Mesenchymal stem cell (in vitro differentiated cells and primary cell): ENCODE measurements at regions not wholly inside any gene's neighbourhood (a gene's known extent, or its start where the extent isn't known, plus 50 kb on each side); places are given as distances from the start of the nearest gene placed in this dataset.

ENCODE experiments used
- DNase-seq: peaks from one replicate; pipeline ENCODE4 v3.0.0-alpha.2; 2013
- H2AFZ ChIP-seq: one replicate; pipeline ENCODE4 v1.6.1; 2013; ENCODE audit warnings: low read depth, mild to moderate bottlenecking, control low read depth, inconsistent platforms, low read length, moderate library complexity
- H2AK5ac ChIP-seq: 2 replicates; pipeline ENCODE4 v1.6.1; 2013; ENCODE audit warnings: low read length, moderate library complexity, mild to moderate bottlenecking, inconsistent platforms; ENCODE audit not compliant: severe bottlenecking
- H2BK120ac ChIP-seq: one replicate; pipeline ENCODE4 v1.6.1; 2013; ENCODE audit warnings: low read depth, mild to moderate bottlenecking, inconsistent platforms, low read length, moderate library complexity
- H2BK12ac ChIP-seq, 2 experiments: one replicate each; pipeline ENCODE4 v1.6.1; 2013; ENCODE audit warnings: inconsistent platforms in 2 of 2, low read length in 2 of 2, mild to moderate bottlenecking in 2 of 2, moderate library complexity in 2 of 2, control low read depth in 1 of 2
- H2BK15ac ChIP-seq: one replicate; pipeline ENCODE4 v1.6.1; 2013; ENCODE audit warnings: mild to moderate bottlenecking, low read depth, inconsistent platforms; ENCODE audit not compliant: poor library complexity, severe bottlenecking
- H2BK5ac ChIP-seq: 2 replicates; pipeline ENCODE4 v1.6.1; 2013; ENCODE audit warnings: low read depth, mild to moderate bottlenecking, low read length, control low read depth, inconsistent platforms; ENCODE audit not compliant: poor library complexity, severe bottlenecking
- H3K14ac ChIP-seq, 2 experiments: one replicate each; pipeline ENCODE4 v1.6.1; 2013; ENCODE audit warnings: inconsistent platforms in 2 of 2, low read length in 2 of 2, control low read depth in 1 of 2, mild to moderate bottlenecking in 1 of 2, moderate library complexity in 1 of 2
- H3K18ac ChIP-seq, 2 experiments: one replicate each; pipeline ENCODE4 v1.6.1; 2013; ENCODE audit warnings: inconsistent platforms in 2 of 2, low read length in 2 of 2, control low read depth in 1 of 2, low read depth in 1 of 2, mild to moderate bottlenecking in 1 of 2
- H3K23ac ChIP-seq, 2 experiments: one replicate each; pipeline ENCODE4 v1.6.1; 2013; ENCODE audit warnings: inconsistent platforms in 2 of 2, low read length in 2 of 2, mild to moderate bottlenecking in 2 of 2, moderate library complexity in 2 of 2, control low read depth in 1 of 2
- H3K27ac ChIP-seq: 2 replicates; pipeline ENCODE4 v1.5.1; 2013; ENCODE audit warnings: mild to moderate bottlenecking, moderate library complexity, low read length, control low read depth, inconsistent platforms; ENCODE audit not compliant: poor library complexity, severe bottlenecking
- H3K27me3 ChIP-seq, 2 experiments: 2 replicates each; pipeline versions ENCODE4 v1.6.1 to v1.7.0; 2013; ENCODE audit warnings: low read length in 2 of 2, mild to moderate bottlenecking in 2 of 2, moderate library complexity in 2 of 2, control low read depth in 1 of 2, inconsistent platforms in 1 of 2; ENCODE audit not compliant: control insufficient read depth in 1 of 2, insufficient read depth in 1 of 2
- H3K36me3 ChIP-seq, 2 experiments: 2 replicates each; pipeline versions ENCODE4 v1.6.1 to v1.7.0; 2013; ENCODE audit warnings: low read length in 2 of 2, control low read depth in 1 of 2, inconsistent platforms in 1 of 2, low read depth in 1 of 2, mild to moderate bottlenecking in 1 of 2; ENCODE audit not compliant: insufficient read depth in 2 of 2, control insufficient read depth in 1 of 2
- H3K4ac ChIP-seq, 2 experiments: one replicate each; pipeline ENCODE4 v1.6.1; 2013; ENCODE audit warnings: inconsistent platforms in 2 of 2, low read length in 2 of 2, mild to moderate bottlenecking in 2 of 2, moderate library complexity in 2 of 2, control low read depth in 1 of 2, low read depth in 1 of 2
- H3K4me1 ChIP-seq: 2 replicates; pipeline ENCODE4 v1.6.1; 2013; ENCODE audit warnings: low read depth, low read length, control low read depth; ENCODE audit not compliant: control insufficient read depth, insufficient read depth
- H3K4me2 ChIP-seq: 2 replicates; pipeline ENCODE4 v1.6.1; 2013; ENCODE audit warnings: low read length, mild to moderate bottlenecking, inconsistent platforms; ENCODE audit not compliant: poor library complexity, severe bottlenecking
- H3K4me3 ChIP-seq, 2 experiments: 2 replicates each; pipeline versions ENCODE4 v1.5.1 to v1.7.0; 2013; ENCODE audit warnings: low read length in 2 of 2, mild to moderate bottlenecking in 2 of 2, control low read depth in 1 of 2, low read depth in 1 of 2; ENCODE audit not compliant: insufficient read depth in 1 of 2
- H3K79me1 ChIP-seq: replicated peaks from 2 replicates; pipeline ENCODE4 v1.6.1; 2013; ENCODE audit warnings: mild to moderate bottlenecking, control low read depth, low read length, inconsistent platforms; ENCODE audit not compliant: poor library complexity, severe bottlenecking
- H3K9ac ChIP-seq: 2 replicates; pipeline ENCODE4 v1.7.0; 2013; ENCODE audit warnings: mild to moderate bottlenecking, low read length, moderate library complexity
- H3K9me3 ChIP-seq: 2 replicates; pipeline ENCODE4 v1.7.0; 2013; ENCODE audit warnings: mild to moderate bottlenecking, low read length; ENCODE audit not compliant: control insufficient read depth
- H4K8ac ChIP-seq: one replicate; pipeline ENCODE4 v1.6.1; 2013; ENCODE audit warnings: inconsistent platforms, mild to moderate bottlenecking, low read length, moderate library complexity
- H4K91ac ChIP-seq: one replicate; pipeline ENCODE4 v1.6.1; 2013; ENCODE audit warnings: mild to moderate bottlenecking, low read length, inconsistent platforms
- WGBS: methylation state at CpG from one replicate; pipeline ENCODE4 v1.1.7; 2013; ENCODE audit warnings: mixed read lengths; 5-methylcytosine and 5-hydroxymethylcytosine counted together

DNA sequence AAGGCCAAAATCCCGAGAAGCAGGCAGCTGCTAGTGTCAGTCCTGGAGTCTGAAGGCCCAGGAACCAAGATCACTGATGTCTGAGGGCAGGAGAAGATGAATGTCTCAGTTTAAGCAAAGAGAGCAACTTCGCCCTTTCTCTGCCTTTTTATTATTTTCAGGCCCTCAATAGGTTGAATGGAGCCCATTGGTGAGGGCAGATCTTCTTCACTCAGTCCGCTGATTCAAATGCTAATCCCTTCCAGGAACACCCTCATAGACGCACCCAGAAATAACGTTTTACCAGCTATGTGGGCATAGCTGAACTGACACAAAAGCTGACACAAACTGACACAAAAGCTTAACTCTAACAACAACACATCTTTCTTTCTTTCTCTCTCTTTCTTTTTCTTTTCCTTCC lies 78.0 kb upstream of the KCNJ3 start:
- Histone ChIP-seq H3K4ac (no peak overlapping the region), H2BK5ac (no peak overlapping the region), H2AFZ (no peak overlapping the region), H3K79me1 (no peaks in the 10 kb centered on the region), H3K36me3 (no peaks in the 10 kb centered on the region), H3K27ac (no peak overlapping the region), H3K9me3 (no peaks in the 10 kb centered on the region), H3K9ac (no peak overlapping the region), H3K4me1 (no peaks in the 10 kb centered on the region), H3K23ac (no peak overlapping the region), H3K14ac (no peak overlapping the region), H4K91ac (no peak overlapping the region), H3K4me3 (no peak overlapping the region), H3K27me3 (no peaks in the 10 kb centered on the region), H4K8ac (no peak overlapping the region), H3K4me2 (no peak overlapping the region), H2BK12ac (no peak overlapping the region), H2AK5ac (no peak overlapping the region), H2BK120ac (no peak overlapping the region), H3K18ac (no peak overlapping the region), H2BK15ac (no peak overlapping the region)
- no peak for DNase-seq
- WGBS: 63% methylated on average over 5 of the region's 5 CpGs

DNA sequence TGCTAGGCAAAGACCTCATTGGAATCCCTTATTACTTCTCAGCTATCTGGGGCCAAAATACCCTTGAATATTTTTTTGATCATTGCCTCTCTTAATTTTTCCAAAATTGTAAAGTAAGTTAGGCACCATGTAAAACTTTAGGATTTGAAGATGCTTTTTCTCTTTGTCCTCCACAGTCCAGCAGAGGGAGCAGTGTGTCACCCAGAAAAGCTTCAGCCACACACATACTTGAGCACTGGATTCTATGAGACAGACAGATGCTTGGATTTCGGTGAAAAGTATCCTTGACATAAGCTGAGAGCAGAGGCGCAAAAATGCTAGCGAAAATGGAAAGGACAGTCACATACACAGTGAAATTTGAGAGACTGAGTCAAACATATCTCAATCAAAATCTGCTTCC lies 74.7 kb upstream of the KCNJ3 start:
- H3K27me3 ChIP-seq: no peaks in the 10 kb centered on the region
- H3K23ac ChIP-seq: no peak overlapping the region
- H4K91ac ChIP-seq: no peak overlapping the region
- no peak overlapping the region for H2BK15ac ChIP-seq
- H3K14ac ChIP-seq: no peak overlapping the region
- no peak overlapping the region for H2BK5ac ChIP-seq
- no peak overlapping the region for H3K27ac ChIP-seq
- peak; percentile 7 for DNase-seq
- no peaks in the 10 kb centered on the region for H3K9me3 ChIP-seq
- H2AFZ ChIP-seq: no peak overlapping the region
- H2BK120ac ChIP-seq: no peak overlapping the region
- peak overlapping the region; percentile 47 for H3K9ac ChIP-seq
- no peak overlapping the region for H2BK12ac ChIP-seq
- no peak overlapping the region for H3K4me2 ChIP-seq
- H3K4me3 ChIP-seq: peak overlapping the region in 1 of 2 experiments; percentile 46
- H3K36me3 ChIP-seq: no peaks in the 10 kb centered on the region
- no peak overlapping the region for H3K4ac ChIP-seq
- no peak overlapping the region for H3K18ac ChIP-seq
- WGBS: 39% methylated on average over 3 of the region's 3 CpGs
- H4K8ac ChIP-seq: no peak overlapping the region
- H2AK5ac ChIP-seq: no peak overlapping the region
- H3K79me1 ChIP-seq: no peaks in the 10 kb centered on the region
- H3K4me1 ChIP-seq: no peaks in the 10 kb centered on the region

DNA sequence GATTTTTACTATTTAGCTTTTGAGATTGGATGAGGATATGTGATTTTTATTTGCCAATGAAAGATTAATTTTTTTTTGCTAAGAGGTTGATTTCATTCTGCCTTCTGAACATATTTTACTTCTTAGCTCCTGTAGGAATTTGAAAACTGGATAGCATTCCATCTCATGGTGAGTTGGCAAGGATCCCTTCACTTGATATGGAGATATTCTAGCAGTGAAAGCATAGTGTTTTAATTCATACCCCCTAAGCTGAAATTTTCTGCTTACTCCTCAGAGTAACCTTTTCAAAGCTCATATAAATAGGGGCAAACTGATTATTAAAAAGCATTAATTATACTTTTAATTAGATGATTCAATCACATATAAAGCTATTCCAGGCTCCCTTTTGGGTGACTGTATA lies 61.0 kb upstream of the KCNJ3 start:
- Histone ChIP-seq H3K23ac (no peak overlapping the region), H3K27ac (no peak overlapping the region), H3K4me1 (no peaks in the 10 kb centered on the region), H3K4me2 (no peak overlapping the region), H4K8ac (no peak overlapping the region), H4K91ac (no peak overlapping the region), H2BK15ac (no peak overlapping the region), H2AFZ (no peak overlapping the region), H3K9me3 (no peaks in the 10 kb centered on the region), H3K27me3 (no peaks in the 10 kb centered on the region), H2BK5ac (no peak overlapping the region), H2BK12ac (no peak overlapping the region), H2BK120ac (no peak overlapping the region), H3K79me1 (no peaks in the 10 kb centered on the region), H3K18ac (no peak overlapping the region), H3K4ac (no peak overlapping the region), H3K4me3 (no peak overlapping the region), H2AK5ac (no peak overlapping the region), H3K36me3 (no peaks in the 10 kb centered on the region), H3K14ac (no peak overlapping the region), H3K9ac (no peak overlapping the region)
- no peak for DNase-seq

DNA sequence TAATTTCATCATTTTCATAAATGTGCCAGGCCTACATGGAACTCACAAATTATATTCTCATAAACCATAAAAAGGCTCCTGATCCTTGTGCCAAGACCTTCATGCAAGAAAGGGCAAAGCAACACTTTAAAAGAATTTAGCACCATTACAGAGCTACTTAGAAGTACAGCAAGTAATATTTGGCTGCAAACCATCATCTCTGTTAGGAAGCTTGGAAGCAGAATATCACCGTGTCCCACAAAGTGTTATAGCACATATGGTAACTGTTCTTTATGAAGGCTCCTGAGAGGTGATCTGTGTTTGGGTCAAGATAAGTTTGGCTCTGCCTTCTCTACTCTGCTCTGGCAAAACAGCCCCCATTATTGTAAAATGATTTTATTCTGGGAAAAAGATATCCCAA lies 59.7 kb upstream of the KCNJ3 start:
- Histone ChIP-seq H3K14ac (no peak overlapping the region), H3K79me1 (no peaks in the 10 kb centered on the region), H3K18ac (no peak overlapping the region), H2BK12ac (no peak overlapping the region), H3K9ac (no peak overlapping the region), H2BK15ac (no peak overlapping the region), H3K4me3 (no peak overlapping the region), H3K27ac (no peak overlapping the region), H2BK5ac (no peak overlapping the region), H3K4me1 (no peaks in the 10 kb centered on the region), H3K4ac (no peak overlapping the region), H2AK5ac (no peak overlapping the region), H2AFZ (no peak overlapping the region), H2BK120ac (no peak overlapping the region), H3K23ac (no peak overlapping the region), H4K91ac (no peak overlapping the region), H3K4me2 (no peak overlapping the region), H3K36me3 (no peaks in the 10 kb centered on the region), H3K9me3 (no peaks in the 10 kb centered on the region), H4K8ac (no peak overlapping the region), H3K27me3 (no peaks in the 10 kb centered on the region)
- no peak for DNase-seq
- 92% methylated on average over 1 of the region's 1 CpG for WGBS
